ENCODE measurements at regions not wholly inside any gene's neighbourhood (a gene's known extent, or its start where the extent isn't known, plus 50 kb on each side); places are given as distances from the start of the nearest gene placed in this dataset.

- TF ChIP-seq, protein P1, sequence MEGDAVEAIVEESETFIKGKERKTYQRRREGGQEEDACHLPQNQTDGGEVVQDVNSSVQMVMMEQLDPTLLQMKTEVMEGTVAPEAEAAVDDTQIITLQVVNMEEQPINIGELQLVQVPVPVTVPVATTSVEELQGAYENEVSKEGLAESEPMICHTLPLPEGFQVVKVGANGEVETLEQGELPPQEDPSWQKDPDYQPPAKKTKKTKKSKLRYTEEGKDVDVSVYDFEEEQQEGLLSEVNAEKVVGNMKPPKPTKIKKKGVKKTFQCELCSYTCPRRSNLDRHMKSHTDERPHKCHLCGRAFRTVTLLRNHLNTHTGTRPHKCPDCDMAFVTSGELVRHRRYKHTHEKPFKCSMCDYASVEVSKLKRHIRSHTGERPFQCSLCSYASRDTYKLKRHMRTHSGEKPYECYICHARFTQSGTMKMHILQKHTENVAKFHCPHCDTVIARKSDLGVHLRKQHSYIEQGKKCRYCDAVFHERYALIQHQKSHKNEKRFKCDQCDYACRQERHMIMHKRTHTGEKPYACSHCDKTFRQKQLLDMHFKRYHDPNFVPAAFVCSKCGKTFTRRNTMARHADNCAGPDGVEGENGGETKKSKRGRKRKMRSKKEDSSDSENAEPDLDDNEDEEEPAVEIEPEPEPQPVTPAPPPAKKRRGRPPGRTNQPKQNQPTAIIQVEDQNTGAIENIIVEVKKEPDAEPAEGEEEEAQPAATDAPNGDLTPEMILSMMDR (IDR thresholded peaks at IDR 0.05; ENCODE audit: insufficient read depth, low read depth, low read length) = no peak
- H3K4me3 ChIP-seq (ENCODE audit: low read depth, low read length) = no peak overlapping the region
- DNase-seq (ENCODE audit: low read depth) = no peak
These were observed 170.5 kb upstream of the SMIM23 start for GRCh38 chr5:171614971-171615653.

DNA sequence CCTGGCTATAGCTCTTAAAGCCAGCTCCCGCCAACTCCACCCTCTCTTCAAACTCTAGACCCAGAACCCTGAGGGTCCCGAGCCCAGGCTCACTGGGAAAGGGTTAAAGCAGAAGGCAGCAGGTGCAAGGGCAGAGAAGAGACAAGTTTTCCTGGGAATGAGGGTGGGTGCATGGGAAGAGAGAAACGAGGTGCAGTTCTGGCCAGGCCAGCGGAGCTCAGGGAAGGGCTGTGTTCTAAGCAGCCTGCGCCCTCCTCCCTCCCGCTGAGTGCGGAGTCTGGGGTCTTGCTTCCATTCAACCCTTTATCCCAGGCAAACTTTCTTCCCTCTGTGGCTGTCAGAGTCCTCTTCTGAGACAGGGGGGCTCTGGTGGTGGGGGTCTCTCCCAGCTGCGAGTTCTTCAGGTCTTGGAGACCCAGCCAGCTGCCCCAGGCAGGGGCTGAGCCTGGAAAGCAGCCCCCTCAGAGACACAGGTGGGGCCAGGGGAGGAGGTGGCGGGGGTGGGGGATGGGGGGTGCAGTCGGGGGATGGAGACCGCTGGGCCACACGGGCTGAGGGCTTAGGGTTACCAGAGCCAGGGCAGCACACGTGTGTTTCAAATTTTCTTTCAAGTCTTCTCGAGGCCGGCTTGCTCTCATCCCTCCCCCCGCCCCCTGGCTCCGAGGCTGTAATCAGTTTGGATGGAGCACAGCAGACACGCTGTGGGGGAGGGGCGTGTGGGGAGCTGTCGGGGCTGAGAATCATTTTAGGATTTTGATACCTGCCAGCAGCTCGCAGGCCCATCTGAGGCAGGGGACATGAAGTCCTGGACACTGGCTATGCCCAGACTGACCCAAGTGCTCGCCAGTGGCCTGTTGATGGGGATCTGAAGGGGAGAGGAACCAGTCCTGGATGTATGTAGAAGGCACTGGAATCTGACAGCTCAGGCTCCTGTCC is 169.6 kb upstream of the SMIM23 start:
- TF ChIP-seq, protein P1 (IDR thresholded peaks at IDR 0.05; ENCODE audit: insufficient read depth, low read depth, low read length) = no peak
- H3K4me3 ChIP-seq (ENCODE audit: low read depth, low read length) = no peak overlapping the region
- DNase-seq (ENCODE audit: low read depth) = no peak

DNA sequence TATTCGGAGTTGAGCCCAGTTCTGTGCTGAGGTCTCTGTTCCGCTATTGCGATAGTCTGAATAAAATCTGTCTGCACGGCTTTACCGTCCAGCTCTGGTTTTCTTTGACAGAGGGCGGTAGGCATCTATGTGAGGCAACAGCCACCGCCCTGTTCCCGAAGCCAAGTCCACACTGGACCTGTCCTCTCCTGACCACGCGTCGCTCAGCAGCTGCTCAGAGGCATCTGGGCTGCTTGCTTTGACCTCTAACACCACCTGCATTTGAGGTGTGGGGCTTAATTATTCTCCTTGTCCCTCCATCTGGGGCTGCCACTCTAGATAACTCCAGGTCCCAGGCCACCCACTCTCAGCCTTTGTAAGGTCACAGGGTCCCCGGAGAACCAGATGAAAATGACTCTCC is 168.4 kb upstream of the SMIM23 start:
- DNase-seq (ENCODE audit: low read depth) = no peak
- TF ChIP-seq, protein P1 (IDR thresholded peaks at IDR 0.05; ENCODE audit: insufficient read depth, low read depth, low read length) = no peak
- no peak overlapping the region for H3K4me3 ChIP-seq (ENCODE audit: low read depth, low read length)

GRCh38 chr5:171617817-171618591 is 167.6 kb upstream of the SMIM23 start:
- H3K4me3 ChIP-seq (ENCODE audit: low read depth, low read length) = no peak overlapping the region
- TF ChIP-seq, protein P1 (IDR thresholded peaks at IDR 0.05; ENCODE audit: insufficient read depth, low read depth, low read length) = no peak
- DNase-seq (ENCODE audit: low read depth) = no peak

GRCh38 chr5:171619196-171619595 is 166.4 kb upstream of the SMIM23 start:
- TF ChIP-seq, protein P1 (IDR thresholded peaks at IDR 0.05; ENCODE audit: insufficient read depth, low read depth, low read length) = no peak
- no peak overlapping the region for H3K4me3 ChIP-seq (ENCODE audit: low read depth, low read length)
- no peak for DNase-seq (ENCODE audit: low read depth)

DNA sequence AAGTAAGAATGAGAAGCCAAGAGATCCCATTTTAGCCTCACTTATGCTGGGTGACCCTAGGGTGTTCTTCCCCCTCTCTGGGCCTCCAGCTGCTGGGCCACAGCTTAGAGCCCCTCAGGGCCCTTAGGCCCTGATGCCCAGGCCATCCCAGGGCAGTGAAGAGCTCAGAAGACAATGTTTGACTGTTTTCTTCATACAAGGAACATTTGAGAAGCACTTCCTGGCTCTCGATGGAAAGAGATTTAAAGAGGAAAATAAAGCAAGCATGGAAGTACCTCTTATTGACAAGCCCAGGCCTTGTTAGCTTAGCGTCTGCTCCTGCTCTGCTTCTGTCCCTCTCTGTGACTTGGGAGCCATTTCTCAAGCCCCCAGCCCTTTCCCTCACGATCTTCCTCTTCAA is 165.9 kb upstream of the SMIM23 start:
- TF ChIP-seq, protein P1 (IDR thresholded peaks at IDR 0.05; ENCODE audit: insufficient read depth, low read depth, low read length) = no peak
- H3K4me3 ChIP-seq (ENCODE audit: low read depth, low read length) = no peak overlapping the region
- DNase-seq (ENCODE audit: low read depth) = no peak
